ENCODE measurements at regions not wholly inside any gene's neighbourhood (a gene's known extent, or its start where the extent isn't known, plus 50 kb on each side); places are given as distances from the start of the nearest gene placed in this dataset.

- Histone ChIP-seq H3T11ph (ENCODE audit: low read length) (no peak overlapping the region), H2BK20ac (ENCODE audit: low read depth, low read length, poor library complexity, severe bottlenecking) (no peak overlapping the region), H4K91ac (ENCODE audit: insufficient read length, low read depth, low read length) (no peak overlapping the region), H4K8ac (replicated peaks; ENCODE audit: insufficient read length, low read depth, low read length) (no peak overlapping the region), H3K18ac (ENCODE audit: insufficient read length, low read depth, low read length) (no peak overlapping the region), H2BK12ac (ENCODE audit: insufficient read length, low read depth, low read length) (no peak overlapping the region), H3K9ac (ENCODE audit: extremely low read depth, insufficient read length, low read length) (no peak overlapping the region), H2BK5ac (ENCODE audit: insufficient read length, low read length) (no peak overlapping the region), H4K20me1 (ENCODE audit: control insufficient read depth, insufficient read depth, insufficient read length) (no peaks in the 10 kb centered on the region), H2BK120ac (ENCODE audit: low read depth, low read length, poor library complexity, severe bottlenecking) (no peak overlapping the region), H3K23me2 (ENCODE audit: insufficient read length, low read depth, low read length, poor library complexity, severe bottlenecking) (no peaks in the 10 kb centered on the region), H3K56ac (ENCODE audit: insufficient read length, low read depth, low read length) (no peak overlapping the region), H2AFZ (ENCODE audit: low read length) (no peak overlapping the region), H3K4me2 (ENCODE audit: insufficient read depth, insufficient read length, low read length) (no peak overlapping the region), H3K14ac (ENCODE audit: insufficient read depth, low read length) (no peak overlapping the region), H3K79me2 (ENCODE audit: insufficient read depth, low read length) (no peaks in the 10 kb centered on the region), H3K23ac (ENCODE audit: insufficient read length, low read depth, low read length) (no peak overlapping the region), H3K27me3 (ENCODE audit: insufficient read depth, low read length) (no peaks in the 10 kb centered on the region), H2BK15ac (ENCODE audit: low read depth, low read length) (no peak overlapping the region), H2AK5ac (ENCODE audit: insufficient read length, low read length) (no peak overlapping the region), H3K9me3 (ENCODE audit: control insufficient read depth, low read depth, low read length) (no peaks in the 10 kb centered on the region), H3K27ac (ENCODE audit: insufficient read length, low read depth, low read length) (no peak overlapping the region), H3K79me1 (ENCODE audit: insufficient read depth, low read depth, low read length, poor library complexity, severe bottlenecking) (no peaks in the 10 kb centered on the region), H3K4ac (ENCODE audit: low read depth, low read length) (no peak overlapping the region), H3K4me1 (ENCODE audit: insufficient read depth, low read length) (0 out of 2 replicates have a peak, but pooled peaks cover 3% of the 10 kb centered on the region), H4K5ac (ENCODE audit: insufficient read length, low read depth, low read length) (no peak overlapping the region)
- no CpG with 5 or more reads among the region's 5 CpGs for WGBS (ENCODE audit: extremely low coverage, insufficient read length, low lambda C conversion rate)
- no peak overlapping the region for H3K27ac Mint-ChIP-seq
- DNase-seq: no peak
- H3K36me3 Mint-ChIP-seq (ENCODE audit: insufficient read depth in 1 of 3, low read depth in 3 of 3): no peaks in the 10 kb centered on the region
- no peaks in the 10 kb centered on the region for H3K27me3 Mint-ChIP-seq (ENCODE audit: low read depth)
- peaks cover 9 to 10% of the 10 kb centered on the region in 2 experiments for H3K4me1 Mint-ChIP-seq
- no peak overlapping the region for H3K4me3 Mint-ChIP-seq
- peaks cover 0 to 3% of the 10 kb centered on the region in 2 experiments; a peak in 1 of 5 replicates for H3K9me3 Mint-ChIP-seq
- no peak for TF ChIP-seq CTCF (conservative IDR thresholded peaks at IDR 0.05)
These were observed 291.1 kb upstream of the PRDM9 start for GRCh38 chr5:23216345-23216744.

Measured in H9 (cell line).